NCI-H446 treated with DMSO at 0.1 percent for 48 hours (cell line): ENCODE measurements at regions not wholly inside any gene's neighbourhood (a gene's known extent, or its start where the extent isn't known, plus 50 kb on each side); places are given as distances from the start of the nearest gene placed in this dataset.
A peak's percentile ranks its signal among the peaks of the same experiment; 100 is the strongest.
"Not testable (repeated sequence)": the region's sequence is repeated elsewhere in the genome, so short reads cannot be mapped to it uniquely, and the experiment has no call there.

ENCODE experiments used
- DNase-seq: peaks from one replicate; lab custom pipeline; 2025; lab: John Stamatoyannopoulos, UW

DNA sequence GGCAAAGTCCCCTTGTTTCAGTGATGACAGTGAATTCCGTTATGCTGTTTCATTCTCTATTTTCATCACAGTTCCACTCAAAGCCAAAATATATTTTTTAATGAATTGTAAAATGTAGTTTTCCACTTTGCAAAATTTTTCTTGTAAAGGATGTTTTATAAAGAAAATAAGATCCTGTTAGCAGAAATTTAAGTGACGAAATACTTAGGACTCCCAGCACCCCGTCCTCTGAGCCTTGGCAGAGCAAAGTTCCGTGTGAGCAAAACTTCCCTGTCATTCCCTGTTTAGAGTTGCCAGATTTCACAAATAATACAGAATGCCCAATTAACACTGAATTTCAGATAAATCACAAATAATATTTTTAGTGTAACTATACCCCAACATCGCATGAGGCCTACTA, 81.0 kb upstream of the RBPJ start:
- DNase-seq = no peak

- DNase-seq = no peak
These were observed 79.6 kb upstream of the RBPJ start for GRCh38 chr4:26241179-26241578.

GRCh38 chr4:26242451-26242850, 78.4 kb upstream of the RBPJ start:
- DNase-seq = no peak

DNA sequence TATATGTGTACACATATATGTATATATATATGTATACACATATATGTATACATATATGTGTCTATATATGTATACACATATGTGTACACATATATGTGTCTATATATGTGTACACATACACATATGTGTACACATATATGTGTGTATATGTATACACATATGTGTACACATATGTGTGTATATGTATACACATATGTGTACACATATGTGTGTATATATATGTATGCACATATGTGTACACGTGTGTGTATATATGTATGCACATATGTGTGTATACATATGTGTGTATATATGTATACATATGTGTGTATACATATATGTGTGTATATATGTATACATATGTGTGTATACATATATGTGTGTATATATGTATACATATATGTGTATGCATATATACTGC, 76.7 kb upstream of the RBPJ start:
- not testable (repeated sequence) for DNase-seq

DNA sequence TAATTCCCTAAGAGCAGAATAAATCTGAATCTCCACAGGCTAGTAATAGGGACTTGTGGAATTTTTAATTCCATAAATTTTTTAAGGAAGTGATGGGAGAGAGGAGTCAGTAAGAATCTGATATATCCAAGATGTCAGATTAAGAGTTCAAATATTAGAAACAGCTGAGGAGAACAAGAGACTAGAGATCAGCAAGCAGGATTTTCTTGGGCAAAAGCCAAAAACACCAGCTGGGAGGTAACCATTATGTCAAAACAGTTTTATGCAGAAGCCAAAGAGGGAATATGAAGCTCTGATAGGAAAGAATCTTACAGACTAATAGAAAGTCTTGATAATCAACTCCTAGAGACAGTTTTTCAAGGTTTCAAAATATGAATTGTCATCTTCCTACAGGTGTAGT, 72.2 kb upstream of the RBPJ start:
- peak; percentile 48 for DNase-seq

DNA sequence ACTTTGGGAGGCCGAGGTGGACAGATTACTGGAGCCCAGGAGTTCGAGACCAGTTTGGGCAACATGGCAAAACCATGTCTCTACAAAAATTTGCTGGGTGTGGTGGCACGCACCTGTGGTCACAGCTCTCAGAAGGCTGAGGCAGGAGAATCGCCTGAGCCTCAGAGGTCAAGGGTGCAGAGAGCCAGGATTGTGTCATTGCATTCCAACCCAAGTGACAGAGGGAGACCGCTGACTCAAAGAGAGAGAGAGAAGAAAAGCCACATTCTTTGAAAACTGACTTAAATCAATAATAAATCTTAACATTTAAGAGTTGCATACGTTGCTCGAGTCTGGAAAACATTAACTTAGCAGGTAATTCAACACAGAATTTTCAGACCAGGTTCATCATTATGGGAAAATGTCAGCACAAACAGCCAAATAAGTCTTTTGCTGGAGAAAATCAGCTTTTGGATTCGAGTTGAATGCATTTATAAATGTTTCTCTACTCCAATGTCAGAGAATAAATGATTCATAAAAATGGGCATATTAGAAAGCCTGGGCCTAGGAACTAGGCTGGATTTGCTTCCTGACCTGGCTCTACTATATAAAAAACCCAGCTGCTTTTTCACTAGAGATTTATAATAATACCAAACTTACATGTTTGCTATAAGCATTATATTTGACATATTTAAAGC, 68.3 kb upstream of the RBPJ start:
- DNase-seq = no peak

GRCh38 chr4:26253968-26254367, 66.8 kb upstream of the RBPJ start:
- no peak for DNase-seq

- no peak for DNase-seq
These were observed 64.8 kb upstream of the RBPJ start for GRCh38 chr4:26255989-26256388.

DNA sequence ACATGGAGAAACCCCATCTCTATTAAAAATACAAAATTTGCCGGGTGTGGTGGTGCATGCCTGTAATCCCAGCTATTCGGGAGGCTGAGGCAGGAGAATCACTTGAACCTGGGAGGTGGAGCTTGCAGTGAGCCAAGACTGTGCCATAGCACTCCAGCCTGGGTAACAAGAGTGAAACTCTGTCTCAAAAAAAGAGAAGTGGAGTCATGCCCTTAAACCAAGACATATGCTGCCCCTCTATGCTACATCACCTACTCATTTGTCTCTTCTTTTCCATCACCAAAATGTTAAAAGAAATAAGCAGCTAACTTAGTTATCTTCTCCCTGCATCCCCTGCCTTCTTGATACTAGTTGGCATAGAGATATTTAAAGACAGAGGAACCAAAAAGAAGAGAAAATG, 63.4 kb upstream of the RBPJ start:
- DNase-seq = not testable (repeated sequence)

DNA sequence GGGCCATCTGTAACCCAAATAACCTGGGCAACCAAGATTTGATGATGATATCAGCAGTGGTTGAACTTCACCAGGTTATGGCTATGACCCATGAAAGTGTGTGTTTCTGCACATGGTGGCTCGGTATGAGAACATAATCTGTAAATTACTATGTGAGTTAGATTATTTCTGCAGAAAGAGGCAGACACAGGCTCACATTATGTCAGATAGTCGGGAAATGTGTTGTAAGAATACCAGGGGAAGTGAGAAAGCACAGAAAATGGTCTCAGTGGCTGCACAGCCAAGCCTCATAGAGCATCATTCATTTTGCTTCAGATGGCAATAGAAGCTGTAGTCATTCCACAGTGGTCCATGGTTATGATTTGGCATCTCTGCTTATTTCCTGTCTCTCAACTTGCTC, 63.0 kb upstream of the RBPJ start:
- no peak for DNase-seq

- DNase-seq = no peak
These were observed 60.2 kb upstream of the RBPJ start for GRCh38 chr4:26260571-26260970.

GRCh38 chr4:26261405-26261804, 59.4 kb upstream of the RBPJ start:
- DNase-seq = no peak

GRCh38 chr4:26263165-26263564, 57.6 kb upstream of the RBPJ start:
- DNase-seq = no peak

DNA sequence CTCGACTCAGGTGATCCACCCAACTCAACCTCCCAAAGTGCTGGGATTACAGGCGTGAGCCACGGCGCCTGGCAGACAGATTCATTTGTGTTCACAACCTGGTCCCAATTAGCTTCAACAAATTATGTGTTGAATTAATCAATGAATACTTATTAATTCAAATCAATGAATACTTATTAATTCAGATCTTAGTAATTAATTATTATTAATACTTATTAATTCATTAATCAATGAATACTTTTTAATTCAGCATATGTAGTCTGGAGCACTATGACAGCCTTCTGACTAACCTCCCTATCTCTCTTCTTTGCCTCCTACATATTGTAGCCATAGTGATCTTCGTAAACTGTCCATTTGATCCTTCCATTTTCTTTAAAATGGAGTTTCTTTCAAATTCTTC, 56.7 kb upstream of the RBPJ start:
- DNase-seq = no peak

DNA sequence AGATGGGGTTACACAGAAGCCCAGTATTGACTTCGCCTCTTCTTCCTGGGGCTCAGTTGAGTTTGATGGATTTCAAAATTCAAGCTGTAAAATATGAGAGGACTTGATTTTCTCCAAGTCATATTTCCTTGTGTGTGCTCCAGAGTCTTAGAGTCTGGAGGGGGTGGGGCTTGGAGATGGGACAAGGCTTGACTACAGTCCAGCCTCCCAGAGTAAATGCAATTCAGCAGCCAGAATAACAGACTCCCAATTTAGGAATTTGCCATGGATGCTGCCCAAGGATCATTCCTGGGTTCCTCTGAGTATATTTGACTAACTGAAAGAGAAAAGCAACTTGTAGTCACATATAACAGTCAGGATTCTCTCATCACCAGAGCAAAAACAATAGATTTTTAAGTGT, 53.7 kb upstream of the RBPJ start:
- DNase-seq = no peak

- DNase-seq = no peak
These were observed 52.6 kb upstream of the RBPJ start for GRCh38 chr4:26268246-26268645.

DNA sequence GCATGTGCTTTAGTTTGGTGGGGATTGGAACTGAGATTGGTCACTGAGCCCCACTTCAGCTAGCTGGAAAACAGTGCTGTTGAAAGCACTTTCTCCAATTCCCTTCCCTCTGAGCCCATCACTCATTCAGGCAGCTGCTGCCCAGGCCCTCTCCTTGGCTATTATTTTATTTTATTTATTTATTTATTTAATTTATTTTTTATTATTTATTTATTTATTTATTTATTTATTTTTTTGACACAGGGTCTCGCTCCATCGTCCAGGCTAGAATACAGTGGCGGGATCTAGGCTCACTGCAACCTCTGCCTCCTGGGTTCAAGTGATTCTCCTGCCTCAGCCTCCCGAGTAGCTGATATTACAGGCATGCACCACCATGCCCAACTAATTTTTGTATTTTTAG, 51.8 kb upstream of the RBPJ start:
- DNase-seq = no peak
